RWPE1 (cell line): ENCODE measurements at regions not wholly inside any gene's neighbourhood (a gene's known extent, or its start where the extent isn't known, plus 50 kb on each side); places are given as distances from the start of the nearest gene placed in this dataset.

Experiments used
- CTCF ChIA-PET: fragments of 350-600 bp; sonication (Branson Sonifier 250); formaldehyde crosslinking; extraction: SDS; loops from one replicate; lab custom pipeline; 2021; lab: Yijun Ruan, JAX
- POLR2A ChIA-PET: fragments of 400-600 bp; formaldehyde crosslinking; extraction: SDS; loops from one replicate; lab custom pipeline; 2020; ENCODE audit warnings: antibody characterized with exemption; ENCODE audit not compliant: low non-redundant PET; lab: Yijun Ruan, JAX
- DNase-seq: peaks from one replicate; pipeline ENCODE4 v3.0.0; 2012; ENCODE audit warnings: low spot score
- H3K27ac ChIP-seq: fragments of 450-650 bp; 2 replicates; pipeline ENCODE4 v1.5.1; 2017
- CTCF ChIP-seq: fragments of 450-650 bp; conservative IDR thresholded peaks from 2 replicates; pipeline ENCODE4 v1.5.1; 2017; ENCODE audit warnings: low read depth, mild to moderate bottlenecking

GRCh38 chr10:91345716-91346115 is 64.4 kb upstream of the HECTD2 start:
- POLR2A ChIA-PET = no interaction called here
- DNase-seq = no peak
- no peak overlapping the region for H3K27ac ChIP-seq
- TF ChIP-seq CTCF = no peak
- CTCF ChIA-PET = no interaction called here

DNA sequence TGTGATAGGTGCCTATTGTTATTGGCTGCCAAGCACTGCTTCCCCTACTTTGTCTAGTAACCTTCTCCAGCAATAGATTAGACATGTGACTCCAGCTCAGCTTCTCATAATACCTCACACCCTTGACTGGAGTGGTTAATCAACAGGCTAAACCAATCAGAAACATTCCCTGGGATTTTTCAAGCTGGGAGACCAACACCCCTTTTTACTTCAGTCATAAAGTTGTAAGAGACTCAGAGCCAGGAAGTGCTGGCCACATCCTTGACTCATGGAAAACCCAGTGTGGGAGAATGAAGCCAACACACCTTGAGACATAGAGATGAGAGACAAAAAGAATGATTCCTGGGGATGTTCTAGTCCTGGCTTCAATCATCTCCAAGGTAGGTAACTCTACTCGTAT is 62.6 kb upstream of the HECTD2 start:
- no peak for DNase-seq
- POLR2A ChIA-PET = no interaction called here
- H3K27ac ChIP-seq = no peak overlapping the region
- no peak for TF ChIP-seq CTCF
- CTCF ChIA-PET = no interaction called here

- CTCF ChIA-PET = interaction anchor here (0.6 kb wide), 1 partner anchor 460 kb away, joined by 3 read pairs; no protein-coding TSS in a partner anchor
- peak overlapping the region; percentile 92 for H3K27ac ChIP-seq
- no peak for DNase-seq
- TF ChIP-seq CTCF = no peak
- POLR2A ChIA-PET = no interaction called here
Measured at GRCh38 chr10:91349381-91349780, 60.8 kb upstream of the HECTD2 start.

DNA sequence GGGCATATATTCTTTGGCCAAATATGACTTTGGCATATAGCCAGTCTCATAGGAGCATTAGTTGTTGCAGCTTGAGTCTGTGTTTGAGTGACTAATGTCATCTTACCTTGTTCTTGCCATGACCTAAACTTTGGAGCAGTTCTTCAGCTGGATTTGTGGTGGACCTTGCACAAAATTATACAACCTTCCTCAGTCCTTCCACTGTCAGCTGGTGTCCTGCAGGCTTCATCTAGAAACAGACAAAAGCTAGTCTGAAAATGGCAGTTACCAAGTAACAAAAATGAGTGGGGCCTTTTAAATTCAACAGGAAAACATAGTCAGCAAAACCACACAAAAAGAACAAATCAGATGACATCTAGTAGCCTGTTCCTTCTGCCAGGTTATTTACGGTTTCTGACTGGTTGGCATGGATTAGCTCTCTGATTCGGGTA is 59.5 kb upstream of the HECTD2 start:
- ChIA-PET POLR2A (interaction anchor here (0.6 kb wide), 2 partner anchors 54 to 676 kb away, joined by 4 to 9 read pairs; no protein-coding TSS in a partner anchor), CTCF (interaction anchor here (0.6 kb wide), 2 partner anchors 17 to 1756 kb away, joined by 5 to 6 read pairs; no protein-coding TSS in a partner anchor)
- H3K27ac ChIP-seq = no peak overlapping the region
- TF ChIP-seq CTCF = no peak
- DNase-seq = peak; percentile 38

GRCh38 chr10:91352760-91353159 is 57.4 kb upstream of the HECTD2 start:
- POLR2A ChIA-PET = no interaction called here
- no peak overlapping the region for H3K27ac ChIP-seq
- CTCF ChIA-PET = no interaction called here
- no peak for TF ChIP-seq CTCF
- no peak for DNase-seq

DNA sequence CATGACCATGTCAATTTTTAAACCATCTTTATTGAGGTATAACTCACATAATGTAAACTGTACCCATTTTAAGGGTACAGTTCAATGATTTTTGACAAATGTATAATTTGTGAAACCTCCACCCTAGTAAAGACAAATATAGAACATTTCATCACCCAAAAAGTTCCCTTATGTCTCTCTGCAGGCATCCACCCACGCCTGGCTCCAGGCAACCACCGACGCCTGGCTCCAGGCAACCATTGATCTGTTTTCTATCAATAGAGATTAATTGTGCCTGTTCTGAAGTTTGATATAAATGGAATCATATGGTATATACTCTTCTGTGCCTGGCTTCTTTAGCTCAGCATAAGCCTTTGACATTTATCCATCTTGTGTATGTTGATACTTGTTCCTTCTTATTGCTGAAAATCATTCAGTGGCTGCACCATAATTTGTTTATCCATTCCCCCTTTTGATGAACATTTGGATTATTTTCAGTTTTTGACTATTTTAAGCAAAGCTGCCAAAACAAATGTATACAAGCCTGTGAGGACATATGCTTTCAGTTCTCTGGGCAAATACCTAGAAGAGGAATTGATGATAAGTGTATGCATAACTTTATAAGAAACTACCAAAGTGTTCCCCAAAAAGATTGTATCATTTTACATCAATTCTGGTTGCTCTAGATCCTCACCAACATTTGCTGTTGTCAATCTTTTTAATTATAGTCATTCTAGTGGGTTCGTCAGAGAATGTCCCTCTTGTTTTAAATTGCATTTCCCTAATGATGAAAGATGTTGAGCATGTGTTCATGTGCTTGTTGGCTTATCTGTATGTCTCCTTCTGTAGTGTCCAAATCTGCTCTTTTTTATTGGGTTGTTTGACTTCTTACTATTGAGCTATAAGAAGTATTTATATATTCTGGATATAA is 55.7 kb upstream of the HECTD2 start:
- ChIA-PET CTCF (interaction anchor here (0.6 kb wide), 1 partner anchor 474 kb away, joined by 3 read pairs; no protein-coding TSS in a partner anchor), POLR2A (no interaction called here)
- no peak overlapping the region for H3K27ac ChIP-seq
- TF ChIP-seq CTCF = no peak
- DNase-seq = no peak
